NT2/D1 (cell line): ENCODE measurements at regions not wholly inside any gene's neighbourhood (a gene's known extent, or its start where the extent isn't known, plus 50 kb on each side); places are given as distances from the start of the nearest gene placed in this dataset.

Experiments
- DNase-seq: peaks from one replicate; pipeline ENCODE4 v3.0.0-alpha.2; 2011; ENCODE audit warnings: low read depth, low spot score
- H3K27me3 ChIP-seq: 2 replicates; pipeline ENCODE4 v1.6.0; 2011; ENCODE audit warnings: mild to moderate bottlenecking; ENCODE audit not compliant: insufficient read length, insufficient read depth
- H3K36me3 ChIP-seq: 2 replicates; pipeline ENCODE4 v1.6.1; 2011; ENCODE audit warnings: mild to moderate bottlenecking, low read length, mixed read lengths; ENCODE audit not compliant: insufficient read depth, insufficient read length
- H3K4me1 ChIP-seq: 2 replicates; pipeline ENCODE4 v1.5.1; 2011; ENCODE audit not compliant: insufficient read depth, insufficient read length
- H3K4me3 ChIP-seq: 2 replicates; pipeline ENCODE4 v1.5.1; 2011; ENCODE audit warnings: low read depth; ENCODE audit not compliant: insufficient read length
- H3K9ac ChIP-seq: 2 replicates; pipeline ENCODE4 v1.6.0; 2011; ENCODE audit warnings: low read depth; ENCODE audit not compliant: insufficient read length
- H3K9me3 ChIP-seq: 2 replicates; pipeline ENCODE4 v1.5.1; 2011; ENCODE audit warnings: mild to moderate bottlenecking, low read length; ENCODE audit not compliant: insufficient read depth
- SUZ12 ChIP-seq: IDR thresholded peaks from 2 replicates; pipeline ENCODE4 v1.6.1; 2011; ENCODE audit not compliant: insufficient read length, insufficient read depth; ENCODE audit errors: extremely low read depth
- YY1 ChIP-seq: IDR thresholded peaks from 2 replicates; pipeline ENCODE4 v1.6.1; 2011; ENCODE audit not compliant: insufficient read length, insufficient read depth
- ZNF274 ChIP-seq: IDR thresholded peaks from 2 replicates; pipeline ENCODE4 v1.6.1; 2011; ENCODE audit warnings: mild to moderate bottlenecking, low read depth, low read length

- Histone ChIP-seq H3K4me3 (no peak overlapping the region), H3K9ac (no peak overlapping the region), H3K27me3 (no peaks in the 10 kb centered on the region), H3K36me3 (no peaks in the 10 kb centered on the region), H3K9me3 (peaks cover 58% of the 10 kb centered on the region), H3K4me1 (no peaks in the 10 kb centered on the region)
- DNase-seq, result no peak
- TF ChIP-seq YY1 (no peak), ZNF274 (no peak), SUZ12 (no peak)
Measured at GRCh38 chr10:131779661-131780394, 121.0 kb upstream of the PPP2R2D start.

DNA sequence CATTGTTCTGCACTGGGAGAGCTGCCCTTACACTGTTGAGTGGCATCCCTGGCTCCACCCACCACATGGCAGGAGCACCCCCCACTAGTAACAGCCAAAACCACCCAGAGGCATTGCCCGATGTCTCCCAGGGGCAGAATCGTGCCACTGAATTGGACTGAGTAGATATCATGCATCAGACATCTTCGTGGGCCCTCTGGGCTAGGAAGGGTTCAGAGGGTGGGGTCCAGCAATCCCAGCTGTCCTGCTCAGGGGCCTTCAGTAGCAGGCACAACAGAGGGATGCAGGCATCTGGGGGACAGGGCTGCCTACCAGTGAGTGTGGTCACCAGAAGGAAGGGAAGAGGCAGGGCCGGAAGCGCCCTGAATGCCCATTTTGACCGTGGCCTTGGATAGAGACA, 119.7 kb upstream of the PPP2R2D start:
- Histone ChIP-seq H3K9me3 (peaks cover 52% of the 10 kb centered on the region), H3K27me3 (no peaks in the 10 kb centered on the region), H3K4me3 (no peak overlapping the region), H3K9ac (no peak overlapping the region), H3K4me1 (no peaks in the 10 kb centered on the region), H3K36me3 (no peaks in the 10 kb centered on the region)
- no peak for DNase-seq
- TF ChIP-seq ZNF274 (no peak), SUZ12 (no peak), YY1 (no peak)

DNA sequence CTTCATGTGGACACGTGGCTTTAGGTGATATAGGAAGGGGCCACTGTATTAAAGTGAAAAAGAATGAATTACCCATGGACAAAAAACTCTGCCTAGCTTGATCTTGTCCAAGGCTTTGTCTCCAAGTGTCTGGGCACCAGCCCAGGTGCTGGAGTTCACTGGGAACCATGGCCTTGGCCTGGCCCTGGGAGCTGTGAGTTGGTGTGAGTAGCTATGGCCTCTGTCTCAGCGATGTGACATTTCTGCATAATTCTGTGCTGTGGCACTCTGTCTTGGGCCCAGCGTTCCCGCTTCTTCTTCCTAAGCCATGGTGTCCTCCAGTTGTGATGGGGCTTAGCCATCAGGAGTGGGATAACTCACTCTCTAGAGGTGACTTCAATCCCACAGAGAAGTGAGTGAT, 119.0 kb upstream of the PPP2R2D start:
- no peak overlapping the region for H3K9ac ChIP-seq
- no peaks in the 10 kb centered on the region for H3K36me3 ChIP-seq
- no peak for DNase-seq
- TF ChIP-seq ZNF274, result no peak
- TF ChIP-seq SUZ12, result no peak
- TF ChIP-seq YY1, result no peak
- H3K4me3 ChIP-seq, result no peak overlapping the region
- H3K27me3 ChIP-seq, result no peaks in the 10 kb centered on the region
- H3K9me3 ChIP-seq, result peaks cover 45% of the 10 kb centered on the region
- H3K4me1 ChIP-seq, result no peaks in the 10 kb centered on the region

- peaks cover 4% of the 10 kb centered on the region for H3K4me1 ChIP-seq
- no peak overlapping the region for H3K9ac ChIP-seq
- H3K36me3 ChIP-seq, result no peaks in the 10 kb centered on the region
- DNase-seq, result no peak
- no peak overlapping the region for H3K4me3 ChIP-seq
- peaks cover 19% of the 10 kb centered on the region; the same call in 1 of the 2 replicates for H3K9me3 ChIP-seq
- TF ChIP-seq SUZ12 (no peak), ZNF274 (no peak), YY1 (no peak)
- H3K27me3 ChIP-seq, result no peaks in the 10 kb centered on the region
Measured at GRCh38 chr10:131784363-131785120, 116.3 kb upstream of the PPP2R2D start.

- Histone ChIP-seq H3K27me3 (no peaks in the 10 kb centered on the region), H3K36me3 (no peaks in the 10 kb centered on the region), H3K4me1 (peaks cover 4% of the 10 kb centered on the region), H3K4me3 (no peak overlapping the region), H3K9ac (no peak overlapping the region), H3K9me3 (peaks cover 19% of the 10 kb centered on the region; the same call in 1 of the 2 replicates)
- TF ChIP-seq SUZ12 (no peak), ZNF274 (no peak), YY1 (no peak)
- no peak for DNase-seq
Measured at GRCh38 chr10:131785121-131785460, 115.7 kb upstream of the PPP2R2D start.

- DNase-seq, result peak; percentile 11
Measured at GRCh38 chr10:131786756-131787605, 113.8 kb upstream of the PPP2R2D start.

GRCh38 chr10:131787961-131788360, 112.8 kb upstream of the PPP2R2D start:
- H3K36me3 ChIP-seq, result no peaks in the 10 kb centered on the region
- H3K9me3 ChIP-seq, result peaks cover 17% of the 10 kb centered on the region; the same call in 1 of the 2 replicates
- DNase-seq, result no peak
- no peak overlapping the region for H3K9ac ChIP-seq
- no peaks in the 10 kb centered on the region for H3K27me3 ChIP-seq
- TF ChIP-seq ZNF274, result no peak
- TF ChIP-seq YY1, result no peak
- TF ChIP-seq SUZ12, result no peak
- no peak overlapping the region for H3K4me3 ChIP-seq
- peaks cover 4% of the 10 kb centered on the region for H3K4me1 ChIP-seq

More at GRCh38 chr10:131786756-131787605, 113.8 kb upstream of the PPP2R2D start:
- Histone ChIP-seq H3K36me3 (no peaks in the 10 kb centered on the region), H3K27me3 (no peaks in the 10 kb centered on the region), H3K4me1 (peaks cover 4% of the 10 kb centered on the region), H3K4me3 (no peak overlapping the region), H3K9ac (no peak overlapping the region), H3K9me3 (peaks cover 19% of the 10 kb centered on the region; the same call in 1 of the 2 replicates)
- TF ChIP-seq SUZ12 (no peak), YY1 (no peak), ZNF274 (no peak)
